AG10803 (cell line): ENCODE measurements at regions not wholly inside any gene's neighbourhood (a gene's known extent, or its start where the extent isn't known, plus 50 kb on each side); places are given as distances from the start of the nearest gene placed in this dataset.

ENCODE experiments used
- DNase-seq: peaks from one replicate; pipeline ENCODE4 v3.0.0; 2010; ENCODE audit warnings: low read depth
- H3K4me3 ChIP-seq: 2 replicates; pipeline ENCODE4 v1.5.1; 2011; ENCODE audit warnings: mild to moderate bottlenecking, low read length, control low read depth
- TF ChIP-seq, protein P1 (sequence below): conservative IDR thresholded peaks from 2 replicates; pipeline ENCODE4 v1.5.1; 2011; ENCODE audit warnings: mild to moderate bottlenecking, low read length, control low read depth, inconsistent platforms

DNA sequence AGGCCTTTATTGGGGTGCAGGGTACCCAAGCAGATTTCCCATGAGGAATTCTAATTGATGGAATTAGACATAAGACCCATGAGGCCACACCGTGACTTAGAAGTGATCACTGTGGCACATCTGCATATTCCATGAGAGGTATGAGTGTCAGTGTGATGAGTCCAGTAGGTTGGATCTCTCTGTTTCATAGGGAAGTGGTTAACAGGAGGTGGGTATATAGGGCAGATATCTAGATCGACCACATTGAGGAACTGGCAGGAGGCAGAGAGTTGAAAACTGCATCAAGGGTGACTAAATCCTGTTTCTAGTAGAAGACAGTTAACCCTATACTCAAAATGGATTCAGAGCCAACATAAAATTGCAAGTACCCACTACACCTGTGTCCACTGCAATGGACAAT lies 68.6 kb upstream of the MIR17HG start:
- TF ChIP-seq, protein P1, sequence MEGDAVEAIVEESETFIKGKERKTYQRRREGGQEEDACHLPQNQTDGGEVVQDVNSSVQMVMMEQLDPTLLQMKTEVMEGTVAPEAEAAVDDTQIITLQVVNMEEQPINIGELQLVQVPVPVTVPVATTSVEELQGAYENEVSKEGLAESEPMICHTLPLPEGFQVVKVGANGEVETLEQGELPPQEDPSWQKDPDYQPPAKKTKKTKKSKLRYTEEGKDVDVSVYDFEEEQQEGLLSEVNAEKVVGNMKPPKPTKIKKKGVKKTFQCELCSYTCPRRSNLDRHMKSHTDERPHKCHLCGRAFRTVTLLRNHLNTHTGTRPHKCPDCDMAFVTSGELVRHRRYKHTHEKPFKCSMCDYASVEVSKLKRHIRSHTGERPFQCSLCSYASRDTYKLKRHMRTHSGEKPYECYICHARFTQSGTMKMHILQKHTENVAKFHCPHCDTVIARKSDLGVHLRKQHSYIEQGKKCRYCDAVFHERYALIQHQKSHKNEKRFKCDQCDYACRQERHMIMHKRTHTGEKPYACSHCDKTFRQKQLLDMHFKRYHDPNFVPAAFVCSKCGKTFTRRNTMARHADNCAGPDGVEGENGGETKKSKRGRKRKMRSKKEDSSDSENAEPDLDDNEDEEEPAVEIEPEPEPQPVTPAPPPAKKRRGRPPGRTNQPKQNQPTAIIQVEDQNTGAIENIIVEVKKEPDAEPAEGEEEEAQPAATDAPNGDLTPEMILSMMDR, result no peak
- no peak overlapping the region for H3K4me3 ChIP-seq
- no peak for DNase-seq

DNA sequence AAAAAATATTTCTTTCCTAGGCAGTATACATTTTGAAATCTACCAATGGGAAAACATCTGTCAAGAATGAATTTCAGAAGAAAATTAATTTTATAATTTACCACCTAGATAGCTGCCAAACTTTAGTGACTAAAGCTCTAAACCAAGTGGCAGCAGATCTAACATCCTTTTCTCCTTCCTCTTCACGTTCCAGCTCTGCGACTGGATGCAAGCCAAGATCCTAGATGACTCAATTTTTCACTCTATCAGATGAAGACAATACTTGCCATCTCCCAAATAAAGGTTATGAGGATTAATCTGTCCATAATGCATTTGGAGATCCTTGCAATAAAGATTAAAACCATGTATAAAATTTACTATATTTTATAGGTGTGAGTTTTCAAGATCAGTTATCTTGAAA lies 66.7 kb upstream of the MIR17HG start:
- no peak for DNase-seq
- H3K4me3 ChIP-seq, result no peak overlapping the region
- TF ChIP-seq, protein P1, result no peak

DNA sequence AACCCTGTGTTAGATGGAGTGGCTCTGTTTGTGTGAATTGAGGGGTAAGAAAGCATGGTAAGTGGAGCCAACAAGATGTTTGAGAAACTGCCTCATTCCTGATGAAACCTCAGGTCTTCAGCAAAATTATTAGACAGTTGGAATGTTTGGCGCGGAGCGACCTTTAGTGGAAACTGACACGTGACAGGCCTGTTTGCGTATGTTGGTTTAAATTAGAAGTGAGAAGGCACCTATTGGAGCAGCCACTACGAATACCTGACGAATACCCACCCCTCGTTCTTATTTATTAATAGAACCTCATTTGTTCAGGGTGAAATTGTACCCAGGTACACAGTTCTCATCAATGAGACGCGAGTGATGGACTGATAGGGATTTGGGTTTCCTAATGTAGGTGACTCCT lies 63.2 kb upstream of the MIR17HG start:
- no peak overlapping the region for H3K4me3 ChIP-seq
- no peak for DNase-seq
- TF ChIP-seq, protein P1, result no peak

DNA sequence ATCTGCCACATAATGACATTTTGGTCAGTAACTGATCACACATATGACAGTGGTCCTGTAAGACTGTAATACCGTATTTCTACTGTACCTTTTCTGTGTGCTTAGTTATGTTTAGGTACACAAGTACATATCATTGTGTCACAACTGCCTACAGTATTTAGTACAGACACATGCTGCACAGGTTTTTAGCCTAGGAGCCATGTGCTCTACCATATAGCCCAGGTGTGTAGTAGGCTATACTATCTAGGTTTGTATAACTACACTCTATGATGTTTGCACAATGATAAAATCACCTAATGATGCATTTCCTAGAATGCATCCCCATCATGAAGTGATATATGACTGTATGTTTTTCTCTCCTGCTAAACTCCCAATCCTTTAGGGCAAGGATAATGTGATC lies 61.2 kb upstream of the MIR17HG start:
- TF ChIP-seq, protein P1, result no peak
- H3K4me3 ChIP-seq, result no peak overlapping the region
- DNase-seq, result no peak

DNA sequence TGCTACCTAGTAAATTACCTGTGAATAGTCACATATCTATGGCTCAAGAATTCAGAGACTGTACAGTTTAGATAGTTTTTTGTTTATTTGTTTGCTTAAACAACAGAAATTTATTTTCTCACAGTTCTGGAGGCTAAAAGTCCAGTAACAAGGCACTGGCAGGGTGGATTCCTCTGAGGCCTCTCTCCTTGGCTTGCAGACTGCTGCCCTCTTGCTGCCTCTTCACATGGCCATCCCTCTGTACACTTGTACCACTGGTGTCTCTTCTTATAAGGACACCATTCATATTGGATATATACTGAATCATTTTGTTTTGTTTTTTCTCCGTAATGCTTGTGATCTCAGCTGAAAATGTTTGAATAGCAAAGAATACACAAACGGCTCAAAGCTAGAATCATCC lies 56.4 kb upstream of the MIR17HG start:
- TF ChIP-seq, protein P1, result no peak
- DNase-seq, result no peak
- H3K4me3 ChIP-seq, result no peak overlapping the region

DNA sequence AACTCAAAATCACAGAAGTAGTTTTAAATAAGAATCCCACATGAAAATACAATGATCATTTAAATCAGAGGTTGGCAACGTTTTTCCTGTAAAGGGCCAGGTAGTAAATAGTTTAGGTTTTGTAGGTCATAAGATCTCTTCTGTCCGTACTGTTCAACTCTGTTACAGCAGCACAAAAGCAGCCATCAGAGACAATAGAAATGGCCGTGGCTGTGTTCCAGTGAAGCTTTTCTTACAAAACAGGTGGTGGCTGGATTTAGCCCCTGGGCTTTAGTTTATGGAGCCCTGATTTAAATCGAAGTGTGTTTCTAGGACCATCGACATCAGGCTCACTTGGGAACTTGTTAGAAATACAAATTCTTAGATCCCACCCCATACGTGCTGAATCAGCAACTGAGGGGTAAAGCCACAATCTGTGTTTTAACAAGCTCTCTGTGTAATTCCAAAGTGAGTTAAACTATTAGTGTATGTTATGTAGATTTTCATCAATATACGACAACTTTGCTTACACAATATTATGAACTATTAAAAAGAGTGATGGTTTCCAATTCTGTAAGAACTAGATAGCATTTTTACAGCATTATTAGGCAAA lies 54.8 kb upstream of the MIR17HG start:
- TF ChIP-seq, protein P1, result no peak
- no peak for DNase-seq
- H3K4me3 ChIP-seq, result no peak overlapping the region

DNA sequence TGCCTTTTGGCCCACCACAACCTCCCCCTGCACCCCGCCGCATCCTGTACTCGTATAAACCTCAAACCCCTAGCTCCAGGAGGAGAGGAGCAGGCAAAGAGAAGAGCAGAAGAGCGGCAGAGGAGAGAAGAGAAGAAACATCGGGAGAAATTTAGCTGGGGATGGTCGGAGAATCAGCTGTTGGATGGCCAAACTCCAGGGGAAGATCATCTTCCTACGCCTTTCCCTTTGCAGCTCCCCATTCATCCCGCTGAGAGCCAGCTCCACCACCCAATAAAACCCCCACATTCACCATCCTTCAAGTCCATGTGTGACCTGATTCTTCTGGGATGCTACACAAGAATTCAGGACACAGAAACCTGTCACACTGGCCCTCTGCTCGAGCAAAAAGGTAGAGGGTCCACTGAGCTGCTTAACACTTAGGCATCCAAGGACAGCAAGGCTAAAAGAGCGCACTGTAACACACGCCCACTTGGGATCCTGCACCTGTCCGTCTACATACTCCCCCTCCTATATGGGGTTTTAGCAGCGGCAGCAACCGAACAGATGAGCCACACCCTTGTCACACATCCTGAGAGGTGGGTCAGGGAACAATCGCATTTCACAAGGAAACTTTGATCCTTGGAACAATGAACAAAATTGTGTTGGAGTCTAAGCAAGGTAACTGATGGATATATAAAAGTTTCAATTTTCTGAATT lies 51.6 kb upstream of the MIR17HG start:
- no peak overlapping the region for H3K4me3 ChIP-seq
- TF ChIP-seq, protein P1, result no peak
- DNase-seq, result no peak
